ENCODE measurements at regions not wholly inside any gene's neighbourhood (a gene's known extent, or its start where the extent isn't known, plus 50 kb on each side); places are given as distances from the start of the nearest gene placed in this dataset.

DNA sequence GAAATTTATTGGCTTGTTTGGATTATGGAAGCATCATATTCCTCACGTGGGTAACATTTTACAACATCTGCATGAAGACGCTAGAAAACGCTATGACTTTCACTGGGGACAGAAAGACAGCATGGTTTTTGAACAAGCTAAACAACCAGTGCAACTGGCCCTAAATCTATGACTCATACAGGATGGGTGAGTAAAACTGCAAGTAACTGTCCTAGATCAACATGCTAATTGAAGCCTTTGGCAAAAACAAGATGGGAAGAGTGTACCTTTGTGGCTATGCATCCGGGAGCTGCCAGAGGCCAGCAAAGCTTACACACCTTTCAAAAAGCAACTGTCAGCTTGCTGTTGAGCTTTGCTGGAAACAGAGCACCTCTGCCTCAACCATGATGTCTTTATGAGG lies 1096.0 kb upstream of the DDX18 start:
- H3K4me3 Mint-ChIP-seq, result no peak overlapping the region
- Histone ChIP-seq H3K27ac (no peak overlapping the region), H3K9ac (no peak overlapping the region), H3K79me2 (ENCODE audit: low read depth) (no peaks in the 10 kb centered on the region), H2AFZ (replicated peaks) (no peak overlapping the region), H3K9me3 (ENCODE audit: low read depth) (no peaks in the 10 kb centered on the region), H3K4me2 (no peak overlapping the region), H3K36me3 (no peaks in the 10 kb centered on the region), H4K20me1 (ENCODE audit: low read depth) (no peaks in the 10 kb centered on the region), H3K4me3 (no peak overlapping the region), H3F3A (ENCODE audit: low read depth) (no peaks in the 10 kb centered on the region), H3K27me3 (no peaks in the 10 kb centered on the region), H3K4me1 (no peaks in the 10 kb centered on the region)
- H3K27ac Mint-ChIP-seq, result no peak overlapping the region
- no peaks in the 10 kb centered on the region for H3K9me3 Mint-ChIP-seq
- DNase-seq (ENCODE audit: low spot score), result no peak
- no peaks in the 10 kb centered on the region for H3K4me1 Mint-ChIP-seq
- no peaks in the 10 kb centered on the region for H3K36me3 Mint-ChIP-seq
- no peak for TF ChIP-seq EZH2 (IDR thresholded peaks at IDR 0.05)
- no peak for TF ChIP-seq EZH2phosphoT487 (IDR thresholded peaks at IDR 0.05)
- no peak for TF ChIP-seq CTCF (IDR thresholded peaks at IDR 0.05)
- H3K27me3 Mint-ChIP-seq (ENCODE audit: insufficient read depth, low read depth), result no peaks in the 10 kb centered on the region

DNA sequence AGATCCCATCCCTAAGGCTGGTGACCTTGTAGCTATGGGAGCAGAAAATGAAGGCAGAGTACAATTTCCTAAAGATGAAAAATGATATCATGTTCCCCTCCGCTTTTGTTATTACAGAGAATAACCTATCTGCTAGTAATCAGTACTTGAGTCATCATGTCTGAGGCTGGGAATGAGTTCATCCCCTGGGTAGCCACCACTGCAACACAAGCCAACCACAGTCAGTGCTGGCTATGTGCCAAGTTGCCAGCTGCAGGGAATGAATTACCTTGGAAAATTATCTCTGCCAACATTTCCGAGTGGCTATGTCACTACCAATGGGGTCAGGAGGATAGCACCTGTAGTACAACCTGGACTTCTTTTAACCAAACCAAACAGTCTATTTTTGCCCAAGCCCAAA lies 1094.7 kb upstream of the DDX18 start:
- Histone ChIP-seq H3K9ac (no peak overlapping the region), H3K27ac (no peak overlapping the region), H3K27me3 (no peaks in the 10 kb centered on the region), H3K9me3 (ENCODE audit: low read depth) (no peaks in the 10 kb centered on the region), H3F3A (ENCODE audit: low read depth) (no peaks in the 10 kb centered on the region), H3K4me3 (no peak overlapping the region), H3K79me2 (ENCODE audit: low read depth) (no peaks in the 10 kb centered on the region), H4K20me1 (ENCODE audit: low read depth) (no peaks in the 10 kb centered on the region), H3K4me2 (no peak overlapping the region), H2AFZ (replicated peaks) (no peak overlapping the region), H3K4me1 (no peaks in the 10 kb centered on the region), H3K36me3 (no peaks in the 10 kb centered on the region)
- H3K27ac Mint-ChIP-seq, result no peak overlapping the region
- no peak overlapping the region for H3K4me3 Mint-ChIP-seq
- no peaks in the 10 kb centered on the region for H3K9me3 Mint-ChIP-seq
- no peaks in the 10 kb centered on the region for H3K27me3 Mint-ChIP-seq (ENCODE audit: insufficient read depth, low read depth)
- H3K36me3 Mint-ChIP-seq, result no peaks in the 10 kb centered on the region
- DNase-seq (ENCODE audit: low spot score), result no peak
- H3K4me1 Mint-ChIP-seq, result no peaks in the 10 kb centered on the region
- no peak for TF ChIP-seq CTCF (IDR thresholded peaks at IDR 0.05)

GRCh38 chr2:116724550-116724949 lies 1089.9 kb upstream of the DDX18 start:
- H3K27ac ChIP-seq, result no peak overlapping the region
- H3K9ac ChIP-seq, result no peak overlapping the region
- H3K79me2 ChIP-seq (ENCODE audit: low read depth), result no peaks in the 10 kb centered on the region
- no peaks in the 10 kb centered on the region for H3K4me1 ChIP-seq
- H3K36me3 Mint-ChIP-seq, result no peaks in the 10 kb centered on the region
- H3K4me2 ChIP-seq, result no peak overlapping the region
- H3K4me1 Mint-ChIP-seq, result no peaks in the 10 kb centered on the region
- H3K27me3 ChIP-seq, result no peaks in the 10 kb centered on the region
- no peaks in the 10 kb centered on the region for H3K36me3 ChIP-seq
- H3K4me3 ChIP-seq, result no peak overlapping the region
- no peaks in the 10 kb centered on the region for H3F3A ChIP-seq (ENCODE audit: low read depth)
- no peak overlapping the region for H2AFZ ChIP-seq (replicated peaks)
- TF ChIP-seq CTCF (IDR thresholded peaks at IDR 0.05) (no peak), EZH2phosphoT487 (IDR thresholded peaks at IDR 0.05) (no peak), EZH2 (IDR thresholded peaks at IDR 0.05) (no peak)
- no peak overlapping the region for H3K4me3 Mint-ChIP-seq
- no peaks in the 10 kb centered on the region for H4K20me1 ChIP-seq (ENCODE audit: low read depth)
- no peaks in the 10 kb centered on the region for H3K9me3 ChIP-seq (ENCODE audit: low read depth)
- H3K9me3 Mint-ChIP-seq, result no peaks in the 10 kb centered on the region
- H3K27ac Mint-ChIP-seq, result no peak overlapping the region
- H3K27me3 Mint-ChIP-seq (ENCODE audit: insufficient read depth, low read depth), result peaks cover 2% of the 10 kb centered on the region
- DNase-seq (ENCODE audit: low spot score), result no peak

DNA sequence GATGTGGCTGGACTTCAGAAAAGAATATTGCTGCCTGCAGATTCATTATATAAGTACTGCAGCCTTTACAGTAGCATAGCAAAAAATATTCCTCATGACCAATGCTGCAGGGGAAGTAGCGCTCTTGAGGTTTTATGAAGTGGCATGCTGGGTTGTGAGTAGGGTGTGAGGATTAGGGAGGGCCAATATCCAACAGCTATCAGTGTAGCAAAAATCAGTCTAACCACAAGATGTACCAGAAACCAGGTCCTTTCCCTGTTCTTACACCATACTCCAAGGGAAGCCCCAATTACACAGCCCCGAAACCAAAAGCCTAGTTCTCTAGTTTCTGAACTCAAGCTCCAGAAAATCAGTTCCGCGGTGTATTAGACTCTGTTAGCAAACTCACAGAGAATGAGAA lies 1082.2 kb upstream of the DDX18 start:
- Histone ChIP-seq H3K27me3 (no peaks in the 10 kb centered on the region), H3K36me3 (no peaks in the 10 kb centered on the region), H3K79me2 (ENCODE audit: low read depth) (no peaks in the 10 kb centered on the region), H3K4me1 (no peaks in the 10 kb centered on the region), H3K9me3 (ENCODE audit: low read depth) (no peaks in the 10 kb centered on the region), H3K4me2 (no peak overlapping the region), H3F3A (ENCODE audit: low read depth) (no peaks in the 10 kb centered on the region), H3K4me3 (no peak overlapping the region), H3K9ac (no peak overlapping the region), H3K27ac (no peak overlapping the region), H2AFZ (replicated peaks) (no peak overlapping the region), H4K20me1 (ENCODE audit: low read depth) (no peaks in the 10 kb centered on the region)
- Mint-ChIP-seq H3K9me3 (no peaks in the 10 kb centered on the region), H3K27ac (no peak overlapping the region), H3K36me3 (no peaks in the 10 kb centered on the region), H3K4me3 (no peak overlapping the region), H3K4me1 (no peaks in the 10 kb centered on the region), H3K27me3 (ENCODE audit: insufficient read depth, low read depth) (no peaks in the 10 kb centered on the region)
- DNase-seq (ENCODE audit: low spot score), result no peak
- TF ChIP-seq CTCF (IDR thresholded peaks at IDR 0.05) (no peak), EZH2 (IDR thresholded peaks at IDR 0.05) (no peak), EZH2phosphoT487 (IDR thresholded peaks at IDR 0.05) (no peak)

Measured in neural progenitor cell (in vitro differentiated cells).